ENCODE measurements at regions not wholly inside any gene's neighbourhood (a gene's known extent, or its start where the extent isn't known, plus 50 kb on each side); places are given as distances from the start of the nearest gene placed in this dataset.

DNA sequence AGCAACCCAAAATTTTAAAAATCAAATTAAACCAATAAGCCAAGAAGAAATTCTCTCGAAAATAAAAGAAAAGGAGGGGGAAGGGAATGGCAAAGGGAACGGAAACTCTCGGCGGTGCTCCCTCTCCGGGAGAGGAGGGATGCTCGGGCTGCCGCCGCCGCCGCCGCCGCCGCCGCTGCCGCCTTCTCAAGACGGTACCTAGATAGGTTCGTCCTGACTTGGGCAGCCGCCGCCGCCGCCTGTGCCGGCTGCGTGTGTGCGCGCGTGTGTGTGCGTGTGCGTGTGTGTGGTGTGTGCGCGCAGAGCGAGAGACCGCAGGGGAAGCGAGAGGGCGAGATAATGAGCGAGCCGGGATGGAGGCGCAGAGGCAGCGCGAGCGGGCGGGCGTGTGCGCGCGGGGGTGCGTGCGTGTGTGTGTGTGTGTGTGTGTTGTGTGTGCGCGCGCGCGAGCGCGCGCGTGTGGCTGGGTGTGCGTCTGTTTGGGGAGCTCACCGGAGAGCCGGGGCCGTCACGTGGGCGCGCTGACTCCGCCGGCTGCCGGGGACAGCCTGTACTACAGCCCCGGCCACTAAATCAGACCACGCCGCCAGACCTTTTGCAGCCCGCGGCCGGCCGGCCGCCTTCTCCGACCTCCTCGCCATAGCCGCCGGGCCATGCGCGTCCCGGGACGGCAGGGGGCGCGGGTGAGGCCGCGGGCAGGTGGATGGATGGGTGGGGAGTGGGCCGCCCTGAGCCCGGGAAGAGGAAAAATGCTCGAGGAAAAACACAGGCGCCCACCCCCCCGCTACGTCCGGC, 111.6 kb downstream of the DHX15 start (continued):
- no peak for TF ChIP-seq CTBP2 (IDR thresholded peaks at IDR 0.05; ENCODE audit: borderline replicate concordance, insufficient read depth, insufficient read length, low read length)
- TF ChIP-seq BACH1 (IDR thresholded peaks at IDR 0.05; ENCODE audit: low read length), result peak; percentile 69; the same call in 1 of the 2 replicates
- TF ChIP-seq BRCA1 (IDR thresholded peaks at IDR 0.05; ENCODE audit: low read depth, low read length), result no peak
- no peak for TF ChIP-seq HDAC6 (IDR thresholded peaks at IDR 0.05; ENCODE audit: low read depth, low read length)
- peak; percentile 78 to 90 (median 79) for TF ChIP-seq CTCF (IDR thresholded peaks at IDR 0.05; ENCODE audit: control extremely low read depth in 1 of 3, insufficient read depth in 1 of 3, low read depth in 1 of 3, low read length in 3 of 3)
- TF ChIP-seq POLR2A (IDR thresholded peaks at IDR 0.05; ENCODE audit: control extremely low read depth in 1 of 2, low read depth in 2 of 2, low read length in 2 of 2), result peak in 1 of 2 experiments; percentile 62; a peak in 2 of 3 replicates
- TF ChIP-seq SIX5 (IDR thresholded peaks at IDR 0.05; ENCODE audit: low read depth, low read length), result no peak
- no peak for TF ChIP-seq RFX5 (IDR thresholded peaks at IDR 0.05; ENCODE audit: borderline replicate concordance, low read depth, low read length)
- TF ChIP-seq CEBPB (IDR thresholded peaks at IDR 0.05; ENCODE audit: low read depth, low read length), result no peak
- TF ChIP-seq NANOG (IDR thresholded peaks at IDR 0.05; ENCODE audit: insufficient read depth, low read depth, low read length, poor library complexity, severe bottlenecking), result peak; percentile 30
- TF ChIP-seq POLR2AphosphoS5 (IDR thresholded peaks at IDR 0.05; ENCODE audit: low read depth, low read length), result no peak; the same call in 1 of the 2 replicates
- peak; percentile 64; the same call in 1 of the 2 replicates for TF ChIP-seq ATF3 (IDR thresholded peaks at IDR 0.05; ENCODE audit: insufficient read depth, low read depth, low read length)
- TF ChIP-seq POU5F1 (IDR thresholded peaks at IDR 0.05; ENCODE audit: low read depth, low read length), result no peak
